PC-9 (cell line): ENCODE measurements at regions not wholly inside any gene's neighbourhood (a gene's known extent, or its start where the extent isn't known, plus 50 kb on each side); places are given as distances from the start of the nearest gene placed in this dataset.

Experiments
- BruUV-seq: library from RNA; stranded (reverse); fragments of 400-500 nt; replicated peaks from 2 replicates; lab custom pipeline; 2021; lab: Mats Ljungman, UMichigan
- CTCF ChIA-PET: fragments of 300-600 bp; sonication (Branson Sonifier 250); formaldehyde crosslinking; loops from one replicate; lab custom pipeline; 2022; ENCODE audit warnings: antibody characterized with exemption; lab: Charles Lee
- POLR2A ChIA-PET: fragments of 300-600 bp; sonication (Branson Sonifier 250); formaldehyde crosslinking; loops from one replicate; lab custom pipeline; 2022; ENCODE audit warnings: antibody characterized with exemption; ENCODE audit not compliant: unreplicated experiment; lab: Charles Lee
- DNase-seq, 2 experiments: peaks; one replicate each; pipeline versions ENCODE4 v3.0.0 to v3.0.0-alpha.2; 2015 to 2022; ENCODE audit warnings: mixed read lengths in 1 of 2
- H2AFZ ChIP-seq: fragments of 200-600 bp; sonication (generic); 2 replicates; pipeline ENCODE4 v1.8.1; 2017; ENCODE audit warnings: antibody characterized with exemption
- H3F3A ChIP-seq: fragments of 200-600 bp; sonication (generic); 2 replicates; pipeline ENCODE4 v1.8.1; 2017; ENCODE audit warnings: antibody characterized with exemption, mild to moderate bottlenecking, low read depth; ENCODE audit not compliant: insufficient read depth
- H3K27ac ChIP-seq: fragments of 200-600 bp; sonication (generic); 2 replicates; pipeline ENCODE4 v1.6.1; 2016; ENCODE audit warnings: mixed run types
- H3K27me3 ChIP-seq: fragments of 200-600 bp; sonication (generic); 2 replicates; pipeline ENCODE4 v1.6.1; 2016; ENCODE audit warnings: low read depth, mixed run types; ENCODE audit not compliant: insufficient read depth
- H3K36me3 ChIP-seq: fragments of 200-600 bp; sonication (generic); 2 replicates; pipeline ENCODE4 v1.6.1; 2016; ENCODE audit warnings: low read depth, mixed run types
- H3K4me1 ChIP-seq: fragments of 200-600 bp; sonication (generic); replicated peaks from 2 replicates; pipeline ENCODE4 v1.6.1; 2016; ENCODE audit warnings: mixed run types; ENCODE audit not compliant: insufficient read depth
- H3K4me2 ChIP-seq: fragments of 200-600 bp; sonication (generic); 2 replicates; pipeline ENCODE4 v1.6.1; 2017; ENCODE audit warnings: mixed run types
- H3K4me3 ChIP-seq: fragments of 200-600 bp; sonication (generic); 2 replicates; pipeline ENCODE4 v1.6.1; 2016; ENCODE audit warnings: mixed run types
- H3K79me2 ChIP-seq: fragments of 200-600 bp; sonication (generic); 2 replicates; pipeline ENCODE4 v1.6.1; 2017; ENCODE audit warnings: low read depth, mixed run types
- H3K9me2 ChIP-seq: fragments of 200-600 bp; sonication (generic); 2 replicates; pipeline ENCODE4 v1.8.1; 2017; ENCODE audit warnings: mild to moderate bottlenecking; ENCODE audit not compliant: insufficient read depth
- H3K9me3 ChIP-seq: fragments of 200-600 bp; sonication (generic); 2 replicates; pipeline ENCODE4 v1.8.1; 2016; ENCODE audit warnings: low read depth; ENCODE audit not compliant: insufficient read depth
- H4K20me1 ChIP-seq: fragments of 200-600 bp; sonication (generic); 2 replicates; pipeline ENCODE4 v1.8.1; 2017; ENCODE audit not compliant: insufficient read depth
- EZH2 ChIP-seq: fragments of 200-600 bp; sonication (generic); IDR thresholded peaks from 2 replicates; pipeline ENCODE4 v1.8.0; 2017; ENCODE audit warnings: antibody characterized with exemption, low read depth
- intact Hi-C: fragments of 100-400 bp; cut with micrococcal nuclease; formaldehyde crosslinking; loops from one replicate; pipeline ENCODE4 v1.10.0; 2022; ENCODE audit not compliant: unreplicated experiment
- TF ChIP-seq, protein P1 (sequence below): fragments of 200-600 bp; sonication (generic); conservative IDR thresholded peaks from 2 replicates; pipeline ENCODE4 v1.6.1; 2017; ENCODE audit warnings: mixed run types, antibody characterized with exemption, mild to moderate bottlenecking, moderate library complexity

DNA sequence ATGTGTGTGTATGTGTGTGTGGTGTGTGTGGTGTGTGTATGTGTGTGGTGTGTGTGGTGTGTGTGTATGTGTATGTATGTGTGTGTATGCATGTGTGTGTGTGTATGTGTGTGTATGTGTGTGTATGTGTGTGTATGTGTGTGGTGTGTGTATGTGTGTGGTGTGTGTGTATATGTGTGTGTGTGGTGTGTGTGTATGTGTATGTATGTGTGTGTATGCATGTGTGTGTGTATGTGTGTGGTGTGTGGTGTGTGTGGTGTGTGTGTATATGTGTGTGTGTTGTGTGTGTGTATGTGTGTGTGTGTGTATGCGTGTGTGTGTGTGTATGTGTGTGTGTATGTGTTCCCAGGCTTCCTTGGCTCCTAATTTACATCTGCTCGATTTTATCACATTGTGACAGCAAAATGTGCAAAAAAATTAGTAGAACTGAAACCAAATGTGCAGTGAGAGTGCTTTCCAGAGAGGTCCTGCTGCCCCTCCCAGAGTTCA, 234.5 kb downstream of the BMP7 start:
- Histone ChIP-seq H2AFZ (no peak overlapping the region), H3K9me3 (peaks cover 13% of the 10 kb centered on the region; the same call in 1 of the 2 replicates), H3K27me3 (no peaks in the 10 kb centered on the region), H4K20me1 (no peaks in the 10 kb centered on the region), H3K9me2 (no peaks in the 10 kb centered on the region; the same call in 1 of the 2 replicates), H3K27ac (no peak overlapping the region), H3K36me3 (no peaks in the 10 kb centered on the region), H3K4me2 (peak overlapping the region; percentile 72), H3K4me3 (no peak overlapping the region), H3K79me2 (no peaks in the 10 kb centered on the region), H3F3A (0 out of 2 replicates have a peak, but pooled peaks cover 8% of the 10 kb centered on the region), H3K4me1 (peaks cover 23% of the 10 kb centered on the region)
- ChIA-PET CTCF (no interaction called here), POLR2A (no interaction called here)
- TF ChIP-seq EZH2: no peak
- TF ChIP-seq, protein P1, sequence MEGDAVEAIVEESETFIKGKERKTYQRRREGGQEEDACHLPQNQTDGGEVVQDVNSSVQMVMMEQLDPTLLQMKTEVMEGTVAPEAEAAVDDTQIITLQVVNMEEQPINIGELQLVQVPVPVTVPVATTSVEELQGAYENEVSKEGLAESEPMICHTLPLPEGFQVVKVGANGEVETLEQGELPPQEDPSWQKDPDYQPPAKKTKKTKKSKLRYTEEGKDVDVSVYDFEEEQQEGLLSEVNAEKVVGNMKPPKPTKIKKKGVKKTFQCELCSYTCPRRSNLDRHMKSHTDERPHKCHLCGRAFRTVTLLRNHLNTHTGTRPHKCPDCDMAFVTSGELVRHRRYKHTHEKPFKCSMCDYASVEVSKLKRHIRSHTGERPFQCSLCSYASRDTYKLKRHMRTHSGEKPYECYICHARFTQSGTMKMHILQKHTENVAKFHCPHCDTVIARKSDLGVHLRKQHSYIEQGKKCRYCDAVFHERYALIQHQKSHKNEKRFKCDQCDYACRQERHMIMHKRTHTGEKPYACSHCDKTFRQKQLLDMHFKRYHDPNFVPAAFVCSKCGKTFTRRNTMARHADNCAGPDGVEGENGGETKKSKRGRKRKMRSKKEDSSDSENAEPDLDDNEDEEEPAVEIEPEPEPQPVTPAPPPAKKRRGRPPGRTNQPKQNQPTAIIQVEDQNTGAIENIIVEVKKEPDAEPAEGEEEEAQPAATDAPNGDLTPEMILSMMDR: no peak
- BruUV-seq: no TSS peak
- intact Hi-C loops: no loop called here
- no peak for DNase-seq

DNA sequence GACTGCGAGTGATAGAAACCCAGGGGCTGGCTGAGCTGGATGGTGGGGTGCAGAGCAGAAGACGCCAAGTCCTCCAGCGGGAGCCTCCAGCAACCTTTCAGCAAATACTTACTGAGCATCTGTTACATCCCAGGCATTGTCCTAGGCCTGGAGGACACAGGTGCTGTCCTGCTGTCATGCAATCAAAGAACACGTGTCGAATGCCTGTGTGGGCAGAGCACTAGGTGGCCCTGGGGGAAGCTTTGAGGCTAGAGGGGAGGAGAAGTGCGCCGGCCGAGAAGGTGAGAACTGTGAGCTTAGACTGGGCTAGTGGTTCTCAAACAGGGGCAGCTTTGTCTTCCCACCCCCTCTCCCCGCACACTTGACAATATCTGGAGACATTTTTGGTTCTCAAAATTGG, 233.6 kb downstream of the BMP7 start:
- no TSS peak for BruUV-seq
- intact Hi-C loops: no loop called here
- ChIA-PET CTCF (no interaction called here), POLR2A (no interaction called here)
- DNase-seq: no peak
- Histone ChIP-seq H2AFZ (no peak overlapping the region), H3K27me3 (no peaks in the 10 kb centered on the region), H3K4me3 (no peak overlapping the region), H3K27ac (no peak overlapping the region), H3K9me2 (no peaks in the 10 kb centered on the region), H4K20me1 (no peaks in the 10 kb centered on the region), H3K4me1 (peaks cover 23% of the 10 kb centered on the region), H3K4me2 (no peak overlapping the region), H3F3A (0 out of 2 replicates have a peak, but pooled peaks cover 8% of the 10 kb centered on the region), H3K9me3 (peaks cover 13% of the 10 kb centered on the region; the same call in 1 of the 2 replicates), H3K36me3 (no peaks in the 10 kb centered on the region), H3K79me2 (no peaks in the 10 kb centered on the region)
- no peak for TF ChIP-seq EZH2
- TF ChIP-seq, protein P1: no peak

DNA sequence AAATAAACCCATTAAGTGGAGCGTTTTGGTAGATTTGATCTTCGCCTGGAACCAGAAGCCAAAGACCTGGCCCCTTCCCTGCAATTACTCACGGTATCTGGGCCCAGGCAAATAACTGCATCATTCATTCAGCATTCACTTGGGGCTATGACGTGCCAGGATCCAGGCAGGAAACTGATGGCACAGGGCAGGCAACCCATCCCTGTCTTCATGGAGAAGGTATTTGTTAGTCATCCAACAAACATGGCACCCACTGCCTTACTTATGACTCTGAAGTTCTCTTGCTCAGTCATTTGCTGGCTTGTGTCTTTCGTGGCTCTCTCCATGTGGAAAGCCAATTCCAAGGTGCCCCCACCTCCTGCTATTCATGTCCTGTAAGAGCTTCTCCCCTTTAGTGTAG, 232.4 kb downstream of the BMP7 start:
- Histone ChIP-seq H3F3A (0 out of 2 replicates have a peak, but pooled peaks cover 8% of the 10 kb centered on the region), H3K4me2 (no peak overlapping the region), H3K9me3 (peaks cover 13% of the 10 kb centered on the region; the same call in 1 of the 2 replicates), H3K36me3 (no peaks in the 10 kb centered on the region), H3K4me1 (peaks cover 23% of the 10 kb centered on the region), H4K20me1 (no peaks in the 10 kb centered on the region), H3K27me3 (no peaks in the 10 kb centered on the region), H3K79me2 (no peaks in the 10 kb centered on the region), H3K27ac (no peak overlapping the region), H2AFZ (no peak overlapping the region), H3K4me3 (no peak overlapping the region), H3K9me2 (no peaks in the 10 kb centered on the region)
- intact Hi-C loops: no loop called here
- no peak for DNase-seq
- POLR2A ChIA-PET: no interaction called here
- no peak for TF ChIP-seq EZH2
- TF ChIP-seq, protein P1: no peak
- no TSS peak for BruUV-seq
- CTCF ChIA-PET: no interaction called here
